SU-DHL-6 (cell line): ENCODE measurements at regions not wholly inside any gene's neighbourhood (a gene's known extent, or its start where the extent isn't known, plus 50 kb on each side); places are given as distances from the start of the nearest gene placed in this dataset.

ENCODE experiments used
- EZH2phosphoT487 ChIP-seq: fragments of 200-600 bp; sonication (generic), shearing (Covaris generic); conservative IDR thresholded peaks from 2 replicates; pipeline ENCODE4 v1.6.1; 2018; ENCODE audit warnings: mild to moderate bottlenecking, antibody characterized with exemption, low read length, moderate library complexity, mixed read lengths
- TF ChIP-seq, protein P1 (sequence below): fragments of 200-600 bp; sonication (generic); IDR thresholded peaks from one replicate; pipeline ENCODE4 v1.5.1; 2017; ENCODE audit warnings: antibody characterized with exemption, mild to moderate bottlenecking, low read length, moderate library complexity; ENCODE audit not compliant: insufficient read depth, poor library complexity, severe bottlenecking

DNA sequence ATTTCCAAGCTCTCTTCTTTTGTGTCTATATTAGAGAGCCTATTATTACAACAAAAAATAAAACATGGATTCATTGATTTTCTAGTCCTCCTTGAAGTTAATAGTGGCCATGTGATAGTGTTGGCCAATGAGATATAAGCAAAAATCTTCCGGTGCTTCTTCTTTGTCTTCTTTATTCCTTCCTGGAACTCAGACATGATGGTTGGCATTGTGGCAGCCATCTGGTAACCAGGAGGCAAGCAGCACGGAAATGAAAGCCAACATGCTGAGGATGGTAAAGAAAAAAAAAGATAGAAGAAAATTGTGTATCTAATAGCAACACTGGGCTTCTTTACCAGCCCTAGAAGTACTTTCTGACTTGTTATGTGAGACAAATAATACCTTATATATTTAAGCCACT, 50.8 kb upstream of the SEL1L start:
- TF ChIP-seq, protein P1, sequence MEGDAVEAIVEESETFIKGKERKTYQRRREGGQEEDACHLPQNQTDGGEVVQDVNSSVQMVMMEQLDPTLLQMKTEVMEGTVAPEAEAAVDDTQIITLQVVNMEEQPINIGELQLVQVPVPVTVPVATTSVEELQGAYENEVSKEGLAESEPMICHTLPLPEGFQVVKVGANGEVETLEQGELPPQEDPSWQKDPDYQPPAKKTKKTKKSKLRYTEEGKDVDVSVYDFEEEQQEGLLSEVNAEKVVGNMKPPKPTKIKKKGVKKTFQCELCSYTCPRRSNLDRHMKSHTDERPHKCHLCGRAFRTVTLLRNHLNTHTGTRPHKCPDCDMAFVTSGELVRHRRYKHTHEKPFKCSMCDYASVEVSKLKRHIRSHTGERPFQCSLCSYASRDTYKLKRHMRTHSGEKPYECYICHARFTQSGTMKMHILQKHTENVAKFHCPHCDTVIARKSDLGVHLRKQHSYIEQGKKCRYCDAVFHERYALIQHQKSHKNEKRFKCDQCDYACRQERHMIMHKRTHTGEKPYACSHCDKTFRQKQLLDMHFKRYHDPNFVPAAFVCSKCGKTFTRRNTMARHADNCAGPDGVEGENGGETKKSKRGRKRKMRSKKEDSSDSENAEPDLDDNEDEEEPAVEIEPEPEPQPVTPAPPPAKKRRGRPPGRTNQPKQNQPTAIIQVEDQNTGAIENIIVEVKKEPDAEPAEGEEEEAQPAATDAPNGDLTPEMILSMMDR = no peak
- TF ChIP-seq EZH2phosphoT487 = no peak
